ENCODE measurements at regions not wholly inside any gene's neighbourhood (a gene's known extent, or its start where the extent isn't known, plus 50 kb on each side); places are given as distances from the start of the nearest gene placed in this dataset.

- Histone ChIP-seq H3K36me3 (ENCODE audit: insufficient read depth, low read length, poor library complexity, severe bottlenecking) (no peaks in the 10 kb centered on the region), H3K4me1 (ENCODE audit: insufficient read depth, low read length, poor library complexity, severe bottlenecking) (no peaks in the 10 kb centered on the region), H3K27ac (ENCODE audit: low read depth, low read length, poor library complexity, severe bottlenecking) (no peak overlapping the region), H3K9me3 (ENCODE audit: low read depth, low read length, poor library complexity, severe bottlenecking) (no peaks in the 10 kb centered on the region), H3K27me3 (replicated peaks; ENCODE audit: insufficient read depth, low read depth, low read length, poor library complexity) (no peaks in the 10 kb centered on the region), H3K4me3 (ENCODE audit: low read depth, low read length, poor library complexity, severe bottlenecking) (no peak overlapping the region)
- CTCF ChIA-PET = no interaction called here
- BruUV-seq (replicated peaks) = no TSS peak
- DNase-seq (ENCODE audit: low spot score) = peak; percentile 43
- intact Hi-C loops (cut with micrococcal nuclease; ENCODE audit: unreplicated experiment) = no loop called here
- TF ChIP-seq CTCF (conservative IDR thresholded peaks at IDR 0.05; ENCODE audit: low read depth, low read length) = no peak
- TF ChIP-seq EZH2 (IDR thresholded peaks at IDR 0.05; ENCODE audit: borderline replicate concordance, low read depth, low read length, poor library complexity, severe bottlenecking) = no peak
- POLR2A ChIA-PET (ENCODE audit: low non-redundant PET) = no interaction called here
Observed at GRCh38 chr6:66970373-66970772, 1263.3 kb upstream of the EYS start.

DNA sequence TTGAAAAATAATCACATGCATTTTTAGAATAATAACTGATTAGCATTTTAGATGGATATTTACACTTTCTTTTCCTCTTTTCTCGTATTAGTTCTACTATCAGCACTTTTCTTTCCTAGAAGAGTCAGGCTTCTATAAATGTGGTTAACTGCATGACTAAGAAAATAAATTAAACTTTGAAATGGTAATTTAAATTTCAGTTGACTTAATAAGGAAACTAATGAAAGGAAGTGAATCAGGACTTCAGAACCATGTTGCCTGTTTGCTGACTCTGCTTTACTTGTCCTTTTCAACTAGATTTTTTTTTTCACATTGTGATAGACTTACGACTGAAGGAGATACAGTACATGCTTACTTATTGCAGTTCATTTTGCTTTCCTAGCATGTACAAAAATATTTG is 1258.2 kb upstream of the EYS start:
- ChIA-PET POLR2A (ENCODE audit: low non-redundant PET) (no interaction called here), CTCF (no interaction called here)
- H3K36me3 ChIP-seq (ENCODE audit: insufficient read depth, low read length, poor library complexity, severe bottlenecking) = no peaks in the 10 kb centered on the region
- TF ChIP-seq EZH2 (IDR thresholded peaks at IDR 0.05; ENCODE audit: borderline replicate concordance, low read depth, low read length, poor library complexity, severe bottlenecking) (no peak), CTCF (conservative IDR thresholded peaks at IDR 0.05; ENCODE audit: low read depth, low read length) (no peak)
- no peaks in the 10 kb centered on the region for H3K9me3 ChIP-seq (ENCODE audit: low read depth, low read length, poor library complexity, severe bottlenecking)
- H3K27me3 ChIP-seq (replicated peaks; ENCODE audit: insufficient read depth, low read depth, low read length, poor library complexity) = no peaks in the 10 kb centered on the region
- peak; percentile 15 for DNase-seq (ENCODE audit: low spot score)
- no peaks in the 10 kb centered on the region for H3K4me1 ChIP-seq (ENCODE audit: insufficient read depth, low read length, poor library complexity, severe bottlenecking)
- BruUV-seq (replicated peaks) = no TSS peak
- H3K4me3 ChIP-seq (ENCODE audit: low read depth, low read length, poor library complexity, severe bottlenecking) = no peak overlapping the region
- intact Hi-C loops (cut with micrococcal nuclease; ENCODE audit: unreplicated experiment) = no loop called here
- no peak overlapping the region for H3K27ac ChIP-seq (ENCODE audit: low read depth, low read length, poor library complexity, severe bottlenecking)

DNA sequence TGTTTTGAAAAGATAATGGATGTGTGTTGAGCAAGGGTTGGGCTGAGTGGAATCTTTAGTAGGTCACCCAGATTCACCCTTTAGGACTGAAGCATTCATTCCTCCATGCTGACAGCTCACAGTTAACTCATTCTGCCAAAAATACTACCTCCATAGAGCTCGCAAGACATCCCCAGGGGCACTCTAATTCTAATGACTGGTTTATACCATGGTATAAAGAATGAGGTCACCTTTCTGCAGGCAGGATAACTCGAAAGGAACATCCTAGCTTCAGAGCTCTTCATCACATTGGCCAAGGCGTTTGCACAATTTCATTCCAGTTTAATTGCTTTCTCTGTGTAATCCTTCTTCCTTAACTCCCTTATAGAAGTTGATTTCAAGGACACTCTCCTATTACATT is 1257.2 kb upstream of the EYS start:
- intact Hi-C loops (cut with micrococcal nuclease; ENCODE audit: unreplicated experiment) = no loop called here
- no peaks in the 10 kb centered on the region for H3K27me3 ChIP-seq (replicated peaks; ENCODE audit: insufficient read depth, low read depth, low read length, poor library complexity)
- POLR2A ChIA-PET (ENCODE audit: low non-redundant PET) = no interaction called here
- CTCF ChIA-PET = no interaction called here
- H3K4me3 ChIP-seq (ENCODE audit: low read depth, low read length, poor library complexity, severe bottlenecking) = no peak overlapping the region
- no peaks in the 10 kb centered on the region for H3K36me3 ChIP-seq (ENCODE audit: insufficient read depth, low read length, poor library complexity, severe bottlenecking)
- H3K27ac ChIP-seq (ENCODE audit: low read depth, low read length, poor library complexity, severe bottlenecking) = no peak overlapping the region
- DNase-seq (ENCODE audit: low spot score) = no peak
- BruUV-seq (replicated peaks) = no TSS peak
- no peaks in the 10 kb centered on the region for H3K9me3 ChIP-seq (ENCODE audit: low read depth, low read length, poor library complexity, severe bottlenecking)
- TF ChIP-seq CTCF (conservative IDR thresholded peaks at IDR 0.05; ENCODE audit: low read depth, low read length) (no peak), EZH2 (IDR thresholded peaks at IDR 0.05; ENCODE audit: borderline replicate concordance, low read depth, low read length, poor library complexity, severe bottlenecking) (no peak)
- no peaks in the 10 kb centered on the region for H3K4me1 ChIP-seq (ENCODE audit: insufficient read depth, low read length, poor library complexity, severe bottlenecking)

Data from A673 (cell line).